Epithelial cell of esophagus (primary cell): ENCODE measurements at regions not wholly inside any gene's neighbourhood (a gene's known extent, or its start where the extent isn't known, plus 50 kb on each side); places are given as distances from the start of the nearest gene placed in this dataset.

ENCODE experiments used
- DNase-seq: peaks from one replicate; pipeline ENCODE4 v3.0.0; 2010; ENCODE audit warnings: low read depth
- H3K4me3 ChIP-seq: 2 replicates; pipeline ENCODE4 v1.5.1; 2011; ENCODE audit warnings: mild to moderate bottlenecking, low read length, control low read depth
- CTCF ChIP-seq: IDR thresholded peaks from 2 replicates; pipeline ENCODE4 v1.5.1; 2011; ENCODE audit warnings: low read depth, mild to moderate bottlenecking, low read length, control low read depth, inconsistent platforms; ENCODE audit not compliant: insufficient read depth; ENCODE audit errors: missing control alignments

GRCh38 chr14:34213332-34213731, 248.7 kb downstream of the SPTSSA start:
- no peak for TF ChIP-seq CTCF
- DNase-seq: no peak

GRCh38 chr14:34212172-34212929, 249.7 kb downstream of the SPTSSA start:
- peak; percentile 32 for DNase-seq
- H3K4me3 ChIP-seq: no peak overlapping the region
- TF ChIP-seq CTCF: no peak

More at GRCh38 chr14:34213332-34213731, 248.7 kb downstream of the SPTSSA start:
- H3K4me3 ChIP-seq: no peak overlapping the region

- no peak overlapping the region for H3K4me3 ChIP-seq
- peak; percentile 60 for DNase-seq
- TF ChIP-seq CTCF: no peak
Observed at GRCh38 chr14:34211732-34212131, 250.3 kb downstream of the SPTSSA start.

GRCh38 chr14:34208532-34208931, 253.5 kb downstream of the SPTSSA start:
- TF ChIP-seq CTCF: no peak
- no peak overlapping the region for H3K4me3 ChIP-seq
- no peak for DNase-seq

GRCh38 chr14:34205799-34206198, 254.9 kb upstream of the EGLN3 start:
- no peak for DNase-seq
- no peak for TF ChIP-seq CTCF
- no peak overlapping the region for H3K4me3 ChIP-seq

GRCh38 chr14:34204774-34205173, 253.9 kb upstream of the EGLN3 start:
- no peak overlapping the region for H3K4me3 ChIP-seq
- no peak for TF ChIP-seq CTCF
- no peak for DNase-seq

GRCh38 chr14:34203251-34203722, 252.4 kb upstream of the EGLN3 start:
- H3K4me3 ChIP-seq: no peak overlapping the region
- TF ChIP-seq CTCF: no peak
- DNase-seq: peak; percentile 89
